Iris pigment epithelial cell (primary cell): ENCODE measurements at regions not wholly inside any gene's neighbourhood (a gene's known extent, or its start where the extent isn't known, plus 50 kb on each side); places are given as distances from the start of the nearest gene placed in this dataset.

ENCODE experiments used
- DNase-seq: peaks from one replicate; pipeline ENCODE4 v3.0.0-alpha.2; 2011; ENCODE audit warnings: low read depth

DNA sequence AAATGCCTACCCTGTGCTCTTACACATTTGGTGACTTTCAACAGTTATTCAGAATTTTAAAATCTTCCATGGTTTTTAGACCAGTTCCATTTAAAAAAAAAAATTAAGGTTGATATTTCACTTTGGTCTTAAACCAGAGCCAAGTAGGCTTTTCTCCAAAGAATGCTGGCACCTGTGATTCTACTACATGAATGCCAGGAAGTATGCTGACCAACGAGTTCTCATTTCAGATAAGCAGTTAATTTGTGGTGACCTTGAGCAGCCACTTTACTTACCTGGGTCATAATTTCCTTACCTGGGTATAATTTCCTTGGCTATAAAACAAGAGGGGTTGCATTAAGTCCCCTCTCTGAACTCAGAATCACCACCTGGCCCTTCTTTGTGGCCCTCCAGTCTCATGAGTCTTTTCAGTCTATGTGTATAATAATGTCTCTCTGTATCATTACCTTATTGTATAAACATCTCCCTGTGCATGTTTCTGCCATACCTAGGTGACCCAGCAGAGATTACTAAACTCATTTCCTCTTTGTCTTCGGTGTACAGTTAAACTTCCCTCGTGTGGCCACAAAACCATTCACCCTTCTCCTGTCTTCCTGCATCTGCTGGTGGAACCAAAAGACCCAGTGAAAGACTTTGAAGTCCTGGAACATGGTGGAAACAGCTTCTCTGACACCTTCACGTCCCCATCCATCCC is 139.1 kb upstream of the DPT start:
- no peak for DNase-seq

DNA sequence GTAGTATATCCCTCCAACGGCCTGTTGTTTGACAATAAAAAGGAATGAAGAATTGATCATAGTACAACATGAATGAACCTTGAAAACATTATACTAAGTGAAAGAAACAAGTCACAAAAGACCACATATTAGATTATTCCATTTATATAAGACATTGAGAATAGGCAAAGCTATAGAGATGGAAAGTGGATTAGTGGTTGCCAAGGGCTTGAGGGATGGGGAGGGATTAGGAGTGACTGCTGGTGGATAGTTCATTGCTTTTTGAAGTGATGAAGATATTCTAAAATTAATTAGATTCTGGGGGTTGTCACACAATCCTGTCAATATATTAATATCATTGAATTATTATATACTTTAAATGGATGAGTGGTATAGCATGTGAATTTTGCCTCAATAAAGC is 142.5 kb upstream of the DPT start:
- no peak for DNase-seq

GRCh38 chr1:168875831-168876230 is 146.8 kb upstream of the DPT start:
- DNase-seq = no peak

DNA sequence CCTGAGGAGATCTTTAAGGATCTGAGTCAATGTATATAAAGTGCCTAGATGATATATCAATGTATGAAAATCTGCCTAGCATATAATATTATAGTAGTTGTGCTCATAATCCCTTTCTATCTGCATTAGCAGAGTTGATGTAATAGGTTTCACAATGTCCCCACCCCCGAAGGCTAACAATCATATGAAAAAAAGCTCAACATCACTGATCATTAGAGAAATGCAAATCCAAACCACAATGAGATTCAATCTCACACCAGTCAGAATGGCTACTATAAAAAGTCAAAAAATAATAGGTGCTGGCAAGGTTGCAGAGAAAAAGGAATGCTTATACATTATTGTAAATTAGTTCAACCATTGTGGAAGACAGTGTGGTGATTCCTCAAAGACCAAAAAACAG is 147.8 kb upstream of the DPT start:
- DNase-seq = no peak

DNA sequence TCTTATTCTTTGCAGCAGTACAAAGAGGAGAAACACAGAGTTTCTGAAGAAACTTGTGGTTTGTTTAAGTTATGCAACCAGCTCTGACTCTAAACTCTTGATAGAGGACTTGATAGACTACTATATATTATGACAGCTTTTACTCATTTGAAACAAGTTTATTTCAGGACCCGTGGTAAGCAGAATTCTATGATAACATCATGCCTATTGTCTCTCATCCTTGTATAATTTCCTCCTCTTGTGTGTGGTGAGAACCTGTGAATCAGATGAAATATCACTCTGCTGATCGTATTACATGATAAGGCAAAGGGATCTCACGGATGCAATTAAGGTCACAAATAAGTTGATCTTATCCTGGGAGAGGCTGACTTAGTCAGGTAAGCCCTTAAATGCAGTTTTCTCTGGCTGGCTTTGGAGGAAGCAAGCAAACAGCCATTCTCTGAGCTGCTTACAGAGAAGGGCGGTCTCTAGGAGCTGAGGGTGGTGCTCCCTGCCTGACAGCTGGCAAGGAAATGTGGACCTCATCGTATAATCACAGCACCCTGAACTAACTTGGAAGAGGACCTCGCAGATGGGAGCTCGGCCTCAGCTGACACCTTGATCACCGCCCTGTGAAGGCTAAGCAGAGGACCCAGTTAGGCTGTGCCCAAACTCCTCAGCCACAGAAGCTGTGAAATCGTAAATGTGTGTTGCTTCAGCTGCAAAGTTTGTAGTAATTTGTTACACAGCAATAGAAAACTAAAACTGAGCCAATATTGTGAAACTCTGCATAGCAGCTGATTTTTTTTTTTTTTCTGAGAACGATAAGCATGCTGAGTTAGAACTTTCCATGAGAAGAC is 151.1 kb upstream of the DPT start:
- DNase-seq = peak; percentile 16

DNA sequence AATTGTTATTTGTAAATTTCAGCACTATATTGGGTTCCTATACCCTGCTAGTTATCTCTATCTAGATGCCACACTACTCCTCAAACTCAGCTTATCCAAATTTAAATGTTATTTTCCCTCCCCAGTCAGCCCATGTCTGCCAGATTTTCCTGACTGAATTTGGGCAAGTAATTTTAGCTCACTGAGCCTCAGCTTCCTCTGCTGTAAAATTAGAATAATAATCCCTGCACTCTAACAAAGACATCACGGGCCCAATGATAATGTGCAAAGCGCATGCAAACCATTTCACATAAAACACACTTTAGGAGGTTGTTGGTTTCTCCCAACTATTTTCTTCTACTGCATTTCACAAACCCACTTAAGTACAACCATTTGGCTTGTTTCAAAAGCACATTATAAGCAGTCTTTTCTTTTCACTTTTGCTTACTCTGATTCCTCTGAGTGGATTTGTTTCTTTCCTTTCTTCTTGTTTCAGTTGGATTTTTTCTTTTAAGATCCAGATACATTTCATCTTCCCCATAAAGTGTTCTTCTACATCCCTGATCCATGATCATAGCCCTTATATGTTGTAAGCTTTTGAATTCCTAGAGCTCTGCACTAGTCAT is 152.8 kb upstream of the DPT start:
- no peak for DNase-seq

- DNase-seq = no peak
These were observed 158.4 kb upstream of the DPT start for GRCh38 chr1:168887381-168887780.

- no peak for DNase-seq
These were observed 159.4 kb upstream of the DPT start for GRCh38 chr1:168888418-168888817.

GRCh38 chr1:168892931-168893330 is 163.9 kb upstream of the DPT start:
- DNase-seq = no peak

GRCh38 chr1:168893359-168893801 is 164.4 kb upstream of the DPT start:
- DNase-seq = no peak

DNA sequence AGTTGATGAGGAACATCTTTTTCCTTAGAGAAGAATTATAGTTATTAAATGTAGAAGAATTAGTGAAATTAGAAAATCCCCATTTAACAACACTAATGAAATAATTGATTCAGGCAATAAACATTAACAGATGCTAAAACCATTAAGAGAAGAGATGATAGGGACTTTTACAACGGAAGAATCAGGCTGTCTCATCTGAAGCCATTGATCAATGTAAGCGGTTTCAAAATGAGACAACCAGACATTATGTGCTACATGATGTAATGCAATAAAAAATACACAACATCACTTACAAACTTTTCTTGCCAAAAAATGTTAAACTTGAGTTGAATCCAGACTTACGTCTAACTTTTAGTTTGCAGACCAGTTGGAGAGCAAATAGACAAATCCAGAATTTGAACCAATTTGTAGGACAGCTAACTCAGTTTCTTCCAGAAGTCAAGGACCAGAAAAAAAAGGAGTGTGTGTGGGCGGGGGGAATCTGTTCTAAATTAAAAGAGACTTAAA is 165.4 kb upstream of the DPT start:
- no peak for DNase-seq

DNA sequence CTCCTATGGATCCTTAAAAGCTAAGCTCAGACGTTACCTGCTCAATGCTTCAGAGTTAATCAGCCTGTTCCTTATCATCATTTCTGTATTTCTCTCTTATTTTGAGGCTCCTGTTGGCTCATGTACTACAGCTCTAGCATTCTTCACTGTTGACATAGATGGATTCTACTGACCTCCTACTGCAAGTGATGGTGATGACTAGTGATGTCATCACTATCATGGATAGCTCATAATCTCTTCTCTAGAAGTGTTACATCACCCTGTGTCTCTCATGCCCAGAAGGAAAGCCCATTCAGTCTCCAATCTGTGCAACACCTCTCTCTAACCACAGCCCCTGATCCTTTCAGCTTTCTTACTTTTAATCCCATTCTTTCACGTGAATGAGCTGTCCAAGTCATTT is 168.2 kb upstream of the DPT start:
- no peak for DNase-seq

GRCh38 chr1:168903237-168903830 is 174.3 kb upstream of the DPT start:
- no peak for DNase-seq

DNA sequence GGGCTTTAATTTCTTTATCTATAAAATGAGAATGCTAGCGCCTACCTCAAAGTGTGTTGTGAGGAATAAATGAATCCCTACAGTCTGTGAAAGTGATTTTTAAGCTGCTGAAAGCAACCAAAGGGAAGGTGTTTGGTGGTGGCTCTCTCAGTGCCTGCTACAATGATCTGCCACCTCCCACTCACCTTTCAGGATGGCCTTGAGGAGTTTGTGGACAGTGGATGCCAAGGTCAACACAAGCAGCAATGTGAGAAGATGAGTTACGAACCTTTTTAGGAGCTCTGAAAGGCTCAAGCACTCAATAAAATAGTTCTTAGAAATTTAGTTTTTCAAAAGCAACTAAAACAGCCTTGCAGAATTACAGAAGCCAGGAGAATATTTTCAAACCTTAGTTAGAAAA is 176.6 kb upstream of the DPT start:
- DNase-seq = no peak

DNA sequence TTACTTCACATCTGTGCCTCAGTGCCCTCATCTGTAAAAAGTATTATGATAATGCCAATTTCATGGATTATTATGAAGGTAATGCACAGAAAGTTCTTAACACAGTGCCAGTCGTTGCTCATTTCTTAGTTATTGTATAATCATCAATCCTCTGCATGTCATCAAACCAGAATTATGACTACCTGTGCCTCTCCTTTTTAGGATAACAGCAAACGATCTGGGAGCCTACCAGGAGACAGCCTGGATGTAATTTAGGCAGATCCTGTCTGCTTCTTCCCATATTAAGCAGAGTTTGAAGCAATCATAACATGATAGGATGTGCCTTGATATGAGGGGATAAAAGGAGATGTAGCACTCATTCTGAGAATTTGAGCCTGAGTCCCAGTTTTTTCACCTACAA is 177.4 kb upstream of the DPT start:
- no peak for DNase-seq

GRCh38 chr1:168907053-168907452 is 178.0 kb upstream of the DPT start:
- DNase-seq = no peak

DNA sequence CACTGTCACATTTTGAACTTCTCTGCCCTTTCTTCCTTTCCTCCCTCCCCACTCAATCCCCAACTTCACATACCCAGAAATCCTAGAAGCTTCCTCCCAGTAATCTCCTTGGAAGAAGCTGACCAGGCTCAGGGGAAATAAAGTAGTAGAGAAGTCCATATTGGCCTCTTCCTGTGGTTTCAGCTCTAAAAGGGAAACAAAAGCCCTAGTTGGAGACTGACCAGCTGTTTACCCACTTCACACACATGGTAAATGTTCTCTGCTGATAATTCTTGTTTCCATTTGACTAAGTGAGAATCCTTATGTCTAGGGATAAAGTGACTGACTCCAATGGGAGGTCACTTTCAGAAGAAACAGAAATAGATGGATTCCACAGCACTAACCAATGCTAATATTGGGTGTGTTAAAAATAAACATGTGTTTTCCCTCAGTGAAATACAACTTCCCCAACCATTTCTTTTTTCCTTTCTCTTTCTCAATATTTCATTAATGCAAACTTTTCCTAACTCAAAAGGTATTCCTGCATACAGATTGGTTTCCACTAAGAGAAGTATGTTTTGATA is 178.9 kb upstream of the DPT start:
- no peak for DNase-seq

DNA sequence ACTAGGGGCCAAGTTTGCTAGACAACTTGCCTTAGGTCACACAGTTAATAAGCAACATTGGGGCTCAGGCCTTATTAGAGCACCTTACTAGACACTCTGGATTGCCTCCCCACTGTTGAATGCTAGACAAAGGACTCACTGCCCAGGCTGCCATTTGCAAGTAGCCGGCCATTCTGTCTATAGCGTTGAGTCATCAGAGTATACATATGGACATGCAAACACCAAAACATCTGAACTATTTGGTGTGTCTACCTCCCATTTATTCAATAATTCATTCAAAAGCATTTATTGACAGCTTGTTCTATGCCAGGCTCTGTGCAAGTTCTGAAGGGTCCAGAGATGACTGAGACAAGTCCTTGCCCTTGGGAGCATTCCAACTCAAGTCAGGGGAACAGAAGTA is 181.4 kb upstream of the DPT start:
- DNase-seq = no peak

- DNase-seq = no peak
These were observed 182.4 kb upstream of the DPT start for GRCh38 chr1:168911370-168911769.

GRCh38 chr1:168913711-168914463 is 184.9 kb upstream of the DPT start:
- no peak for DNase-seq

- DNase-seq = no peak
These were observed 188.3 kb upstream of the DPT start for GRCh38 chr1:168917309-168917708.

- DNase-seq = no peak
These were observed 188.7 kb upstream of the ATP1B1 start for GRCh38 chr1:168917796-168918195.
